ENCODE measurements at regions not wholly inside any gene's neighbourhood (a gene's known extent, or its start where the extent isn't known, plus 50 kb on each side); places are given as distances from the start of the nearest gene placed in this dataset.

- H3K4me1 ChIP-seq (ENCODE audit: control insufficient read depth, extremely low read depth, insufficient read depth, low read length): peaks cover 21% of the 10 kb centered on the region
- H2AFZ ChIP-seq (ENCODE audit: low read depth, low read length): no peak overlapping the region
- FAIRE-seq (no peak), DNase-seq (ENCODE audit: low read depth, low spot score) (no peak)
- no peaks in the 10 kb centered on the region for H3K36me3 ChIP-seq (ENCODE audit: control insufficient read depth in 2 of 2, extremely low read depth in 1 of 2, insufficient read depth in 2 of 2, low read length in 2 of 2)
- H3K9me1 ChIP-seq (replicated peaks; ENCODE audit: control insufficient read depth, extremely low read depth, insufficient read depth, low read length): no peaks in the 10 kb centered on the region
- BruUV-seq (replicated peaks): no TSS peak
- dilution Hi-C loops (cut with MboI; ENCODE audit: extremely low pct_ligation_motif_present, low sequenced_read_pairs) (no loop called here), intact Hi-C loops (cut with micrococcal nuclease) (no loop called here)
- H3K9me3 ChIP-seq (replicated peaks; ENCODE audit: control insufficient read depth, insufficient read depth, low read length): no peaks in the 10 kb centered on the region
- no peaks in the 10 kb centered on the region for H3K27me3 ChIP-seq (ENCODE audit: control insufficient read depth in 2 of 2, insufficient read depth in 2 of 2, low read length in 2 of 2)
- POLR2A ChIA-PET: no interaction called here
- H4K20me1 ChIP-seq (replicated peaks; ENCODE audit: control insufficient read depth, extremely low read depth, insufficient read depth, low read length): no peaks in the 10 kb centered on the region
- H3K4me3 ChIP-seq (replicated peaks in 1 of 3; ENCODE audit: insufficient read depth in 1 of 3, low read depth in 1 of 3, low read length in 3 of 3): no peak overlapping the region
- no peak for TF ChIP-seq CTCF (IDR thresholded peaks at IDR 0.05; ENCODE audit: extremely low read depth in 1 of 2, insufficient read depth in 1 of 2, low read depth in 1 of 2, low read length in 2 of 2)
- TF ChIP-seq FOS (IDR thresholded peaks at IDR 0.05; ENCODE audit: borderline replicate concordance, insufficient read depth, low read length): no peak
- no peak for TF ChIP-seq GATA2 (IDR thresholded peaks at IDR 0.05; ENCODE audit: insufficient read depth, insufficient read length, low read depth, low read length)
- no peak for TF ChIP-seq MYC (IDR thresholded peaks at IDR 0.05; ENCODE audit: low read depth, low read length)
- TF ChIP-seq, protein P1, sequence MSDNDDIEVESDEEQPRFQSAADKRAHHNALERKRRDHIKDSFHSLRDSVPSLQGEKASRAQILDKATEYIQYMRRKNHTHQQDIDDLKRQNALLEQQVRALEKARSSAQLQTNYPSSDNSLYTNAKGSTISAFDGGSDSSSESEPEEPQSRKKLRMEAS (IDR thresholded peaks at IDR 0.05; ENCODE audit: insufficient read depth, insufficient read length): no peak
- no peak for TF ChIP-seq POLR2AphosphoS5 (IDR thresholded peaks at IDR 0.05; ENCODE audit: insufficient read depth, low read depth, low read length)
- TF ChIP-seq POLR2A (IDR thresholded peaks at IDR 0.05; ENCODE audit: low read depth, low read length): no peak
- no peak for TF ChIP-seq JUN (IDR thresholded peaks at IDR 0.05; ENCODE audit: borderline replicate concordance, insufficient read depth, insufficient read length, low read depth)
- no peak for TF ChIP-seq EZH2 (IDR thresholded peaks at IDR 0.05; ENCODE audit: borderline replicate concordance, low read depth, low read length, severe bottlenecking)
- H3K4me2 ChIP-seq (ENCODE audit: insufficient read depth, low read length): no peak overlapping the region
- no peaks in the 10 kb centered on the region for H3K79me2 ChIP-seq (ENCODE audit: control insufficient read depth, insufficient read depth, low read length)
- H3K27ac ChIP-seq (ENCODE audit: insufficient read depth, low read depth, low read length): no peak overlapping the region
- CTCF ChIA-PET: interaction anchor here (1.1 kb wide), 1 partner anchor 23 kb away, joined by 3 read pairs; no protein-coding TSS in a partner anchor
- no peak overlapping the region for H3K9ac ChIP-seq (replicated peaks; ENCODE audit: extremely low read depth, insufficient read depth, low read length)
These were observed 150.9 kb upstream of the ABI3BP start for GRCh38 chr3:101144105-101144504.
